ENCODE measurements at regions not wholly inside any gene's neighbourhood (a gene's known extent, or its start where the extent isn't known, plus 50 kb on each side); places are given as distances from the start of the nearest gene placed in this dataset.

DNA sequence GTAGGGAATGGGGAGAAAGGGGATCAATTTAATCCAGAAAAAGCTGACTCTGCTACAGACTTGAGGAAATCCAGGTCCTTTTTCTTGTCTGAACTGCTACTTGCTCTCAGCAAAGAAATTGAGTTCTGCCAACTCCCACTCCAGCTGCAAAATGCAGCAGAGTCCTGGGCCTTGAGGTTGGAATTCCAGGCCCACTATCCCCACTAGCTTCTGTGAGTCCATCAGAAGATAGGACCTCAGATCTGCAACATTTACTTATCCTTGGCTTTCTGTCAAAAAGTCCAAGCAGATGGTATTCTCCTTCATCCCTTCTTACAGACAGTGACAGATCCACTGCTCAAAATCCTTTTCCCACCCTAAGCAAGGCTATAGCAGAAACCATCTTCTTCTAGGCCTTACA is 219.2 kb downstream of the ARHGAP12 start:
- DNase-seq (ENCODE audit: low read depth in 2 of 2) = no peak

DNA sequence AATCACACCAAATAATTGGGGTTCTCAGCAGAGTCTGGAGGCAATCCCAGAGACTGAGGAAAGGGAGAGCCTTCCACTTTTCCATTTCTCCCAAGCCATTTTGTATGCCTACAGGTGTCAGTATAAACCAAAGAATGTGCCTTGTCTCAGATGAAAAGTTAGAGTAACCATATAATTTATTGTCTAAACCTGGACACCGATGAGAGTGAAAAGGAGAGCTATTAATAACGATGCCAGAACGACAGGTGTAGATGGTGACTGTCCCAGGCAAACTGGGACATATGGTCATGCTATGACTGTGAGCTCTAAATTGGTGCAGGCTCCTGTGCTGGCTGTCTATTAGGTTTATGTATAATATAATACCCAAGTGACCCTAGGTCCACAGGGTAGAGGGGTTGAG is 219.6 kb downstream of the ARHGAP12 start:
- DNase-seq (ENCODE audit: low read depth in 2 of 2) = no peak

DNA sequence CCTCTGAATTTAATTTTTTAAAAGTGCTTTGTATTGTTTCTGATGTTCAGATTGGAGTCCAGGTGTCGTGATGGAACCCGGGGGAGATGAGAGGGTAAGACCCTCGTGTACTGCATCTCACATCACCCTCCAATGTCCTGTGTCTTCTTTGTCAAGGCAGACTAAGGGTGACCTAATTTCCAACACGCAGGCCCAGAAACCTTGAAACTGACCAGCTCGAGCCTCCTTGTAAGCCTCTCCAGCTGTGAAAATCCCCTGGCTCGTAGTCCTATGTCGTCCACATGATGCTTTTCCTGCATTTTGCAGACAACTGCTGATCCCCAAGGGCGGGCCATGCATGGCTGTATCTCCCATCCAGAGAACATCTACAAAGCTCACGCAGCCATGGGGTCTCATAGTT is 220.2 kb downstream of the ARHGAP12 start:
- no peak for DNase-seq (ENCODE audit: low read depth in 2 of 2)

DNA sequence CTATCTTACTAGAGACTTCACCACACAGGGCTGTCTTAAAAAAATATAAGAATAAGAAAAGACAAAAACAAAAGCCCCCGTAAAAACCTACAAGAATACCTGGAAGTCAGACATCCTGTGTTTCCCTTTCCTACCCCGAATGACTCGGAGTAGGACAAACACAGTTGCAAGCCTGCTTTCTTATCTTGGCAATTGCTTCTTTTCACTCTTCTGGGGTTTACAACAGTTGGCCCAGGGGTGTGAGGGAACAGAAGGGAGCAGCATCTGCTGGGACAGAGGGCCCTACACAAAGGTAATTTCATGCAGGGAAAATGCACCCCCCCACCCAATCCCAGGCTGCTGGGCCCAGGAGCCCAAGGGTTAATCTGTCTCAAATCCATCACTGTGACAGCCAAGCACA is 220.6 kb downstream of the ARHGAP12 start:
- no peak for DNase-seq (ENCODE audit: low read depth in 2 of 2)

DNA sequence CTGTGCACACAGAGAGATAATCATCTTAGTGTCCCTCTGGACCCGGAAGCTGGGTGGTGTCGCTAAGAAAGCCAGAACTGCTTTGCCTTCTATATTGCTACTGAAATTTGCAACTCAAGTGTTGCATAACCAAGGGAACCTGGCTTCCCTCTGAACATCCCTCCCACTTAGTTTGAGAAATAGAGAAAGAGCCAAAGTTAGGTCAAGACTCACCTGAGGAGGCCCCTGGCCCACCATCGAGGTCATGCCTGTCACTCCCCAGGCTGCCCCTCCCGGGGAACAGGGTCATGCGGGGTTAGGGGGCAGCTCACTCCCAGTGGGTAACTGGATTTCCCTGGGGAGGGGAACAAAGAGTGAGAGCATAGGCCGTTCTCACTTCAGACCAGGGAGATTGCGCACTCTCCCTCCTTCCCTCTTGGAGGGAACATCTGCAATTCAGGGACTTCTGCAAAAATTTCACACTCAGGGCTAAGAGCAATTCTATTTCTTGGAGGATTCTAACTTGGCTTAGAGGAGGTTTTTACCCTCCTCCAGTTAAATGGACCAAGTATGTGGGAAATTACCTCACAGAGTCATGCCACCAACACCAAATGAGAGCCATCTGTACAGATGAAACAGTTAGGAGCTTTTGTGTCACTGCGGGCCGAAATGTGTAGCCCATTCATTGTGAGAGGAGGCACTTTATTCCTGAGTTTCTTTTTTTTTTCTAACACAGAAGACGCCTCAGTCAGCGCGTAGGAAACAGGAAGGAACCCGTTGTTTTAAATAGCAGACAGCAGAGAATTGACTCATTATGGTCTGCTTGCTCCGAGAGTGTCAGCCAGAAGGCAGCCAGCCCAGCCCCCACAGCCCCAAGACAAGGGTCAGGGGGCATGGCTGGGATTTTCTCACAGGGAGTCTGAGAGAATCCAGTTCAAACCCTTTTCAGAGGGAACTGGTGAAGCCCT is 221.3 kb downstream of the ARHGAP12 start:
- peak; percentile 34 to 50 for DNase-seq (ENCODE audit: low read depth in 2 of 2)

DNA sequence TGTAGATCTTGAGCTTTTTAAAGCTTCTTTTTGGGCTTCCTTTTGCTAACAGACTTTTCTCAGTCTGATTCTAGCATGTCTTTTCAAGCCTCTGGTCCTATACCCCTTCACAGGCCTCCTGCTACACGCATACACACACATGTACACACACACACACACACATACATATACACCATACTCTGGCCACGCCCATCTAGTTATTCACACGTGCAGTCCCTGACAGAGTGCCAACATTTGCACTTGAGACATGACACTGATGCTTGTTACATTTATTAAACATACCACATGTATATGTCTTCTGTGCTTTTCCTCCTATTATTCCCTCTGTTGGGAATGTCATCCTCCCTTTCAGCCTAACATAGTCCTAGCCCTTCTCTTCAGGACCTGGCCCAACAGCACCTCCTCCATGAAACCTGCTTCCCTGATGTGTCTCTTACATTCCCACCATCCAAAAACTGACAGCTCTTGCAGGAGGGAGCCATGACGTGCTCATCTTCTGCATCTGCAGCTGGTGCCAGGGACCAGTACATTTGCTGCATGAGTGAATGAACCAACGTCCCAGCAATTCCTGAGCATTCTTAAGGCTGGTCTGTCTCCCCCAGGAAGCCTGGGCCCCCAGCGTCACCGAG is 222.1 kb downstream of the ARHGAP12 start:
- no peak for DNase-seq (ENCODE audit: low read depth in 2 of 2)

DNA sequence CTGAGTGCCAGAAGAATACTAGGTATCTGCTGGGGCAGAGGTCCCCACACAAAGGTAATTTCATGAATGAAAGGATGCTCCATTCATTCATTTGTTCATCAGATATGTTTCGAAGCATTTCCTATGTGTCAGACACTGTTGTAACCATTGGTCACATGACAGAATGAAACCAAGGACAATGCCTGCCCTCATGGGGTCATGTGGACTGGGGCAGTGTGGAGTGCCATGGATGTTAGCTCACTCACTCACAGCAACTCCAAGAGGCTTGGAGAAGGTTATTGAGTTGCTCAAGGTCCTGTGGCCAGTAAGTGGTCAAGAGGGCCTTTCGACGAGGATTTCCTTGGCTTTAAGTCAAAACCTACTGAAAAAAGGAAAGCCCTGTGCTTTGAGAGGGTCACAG is 223.5 kb downstream of the ARHGAP12 start:
- no peak for DNase-seq (ENCODE audit: low read depth in 2 of 2)

DNA sequence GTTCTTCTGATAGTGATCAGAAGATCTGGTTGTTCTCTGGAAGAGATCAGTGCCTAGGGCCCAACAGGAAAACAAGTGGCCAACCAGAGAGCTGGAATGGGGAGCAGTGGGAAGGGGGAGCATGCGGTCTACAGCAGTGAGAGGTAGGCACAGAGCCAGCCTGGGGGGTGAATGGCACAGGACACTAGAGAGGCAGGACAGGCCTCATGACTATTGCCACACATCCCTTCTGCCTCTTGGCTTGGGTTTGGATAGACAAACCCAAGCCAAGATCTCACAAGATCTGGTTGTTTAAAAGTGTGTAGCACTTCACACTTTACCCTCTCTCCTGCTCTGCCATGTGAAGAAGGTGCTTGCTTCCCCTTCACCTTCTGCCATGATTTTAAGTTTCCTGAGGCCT is 224.4 kb downstream of the ARHGAP12 start:
- no peak for DNase-seq (ENCODE audit: low read depth in 2 of 2)

DNA sequence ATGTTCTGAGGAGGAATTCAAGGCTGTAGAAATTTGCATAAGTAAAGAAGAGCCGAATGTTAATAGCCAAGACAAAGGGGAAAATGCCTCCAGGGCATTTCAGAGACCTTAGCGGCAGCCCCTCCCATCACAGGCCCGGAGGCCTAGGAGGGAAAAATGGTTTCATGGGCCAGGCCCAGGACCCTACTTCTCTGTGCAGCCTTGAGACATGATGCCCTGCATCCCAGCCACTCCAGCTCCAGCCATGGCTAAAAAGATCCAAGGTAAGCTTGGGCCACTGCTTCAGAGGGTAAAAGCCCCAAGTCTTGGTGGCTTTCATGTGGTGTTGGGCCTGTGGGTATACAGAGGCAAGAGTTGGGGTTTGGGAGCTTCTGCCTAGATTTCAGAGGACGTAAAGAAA is 225.7 kb downstream of the ARHGAP12 start:
- no peak for DNase-seq (ENCODE audit: low read depth in 2 of 2)

DNA sequence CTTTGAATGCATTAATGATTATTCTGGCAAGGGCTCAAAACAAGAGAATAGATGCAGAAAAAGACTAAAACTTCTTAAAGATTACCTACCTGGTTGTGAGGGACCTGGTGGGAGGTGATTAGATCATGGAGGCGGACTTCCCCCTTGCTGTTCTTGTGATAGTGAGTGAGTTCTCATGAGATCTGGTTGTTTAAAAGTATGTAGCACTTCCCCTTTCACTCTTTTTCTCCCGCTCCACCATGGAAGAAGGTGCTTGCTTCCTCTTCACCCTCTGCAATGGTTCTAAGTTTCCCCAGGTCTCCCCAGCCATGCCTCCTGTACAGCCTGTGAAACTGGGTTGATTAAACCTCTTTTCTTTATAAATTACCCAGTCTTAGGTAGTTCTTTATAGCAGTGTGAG is 226.6 kb downstream of the ARHGAP12 start:
- no peak for DNase-seq (ENCODE audit: low read depth in 2 of 2)

DNA sequence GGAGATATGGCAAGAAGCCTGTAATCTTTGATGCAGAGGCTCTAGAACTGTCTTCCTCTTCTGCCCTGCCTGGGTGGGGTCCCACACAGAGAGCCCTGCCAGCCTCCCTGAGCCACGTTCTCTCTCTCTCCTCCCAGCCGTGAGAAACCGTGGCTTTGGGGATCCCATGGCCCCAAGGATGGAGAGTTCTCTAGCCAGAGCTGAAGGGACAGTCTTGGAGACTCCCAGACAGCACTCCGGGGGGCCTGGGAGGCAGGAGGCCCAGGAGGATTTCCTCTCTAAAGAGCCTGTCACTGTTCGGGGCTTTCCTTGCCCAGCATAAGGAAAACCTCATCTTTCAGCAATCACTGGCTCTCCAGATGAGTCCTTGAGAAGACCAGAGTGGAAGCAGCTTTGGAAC is 227.1 kb downstream of the ARHGAP12 start:
- no peak for DNase-seq (ENCODE audit: low read depth in 2 of 2)

DNA sequence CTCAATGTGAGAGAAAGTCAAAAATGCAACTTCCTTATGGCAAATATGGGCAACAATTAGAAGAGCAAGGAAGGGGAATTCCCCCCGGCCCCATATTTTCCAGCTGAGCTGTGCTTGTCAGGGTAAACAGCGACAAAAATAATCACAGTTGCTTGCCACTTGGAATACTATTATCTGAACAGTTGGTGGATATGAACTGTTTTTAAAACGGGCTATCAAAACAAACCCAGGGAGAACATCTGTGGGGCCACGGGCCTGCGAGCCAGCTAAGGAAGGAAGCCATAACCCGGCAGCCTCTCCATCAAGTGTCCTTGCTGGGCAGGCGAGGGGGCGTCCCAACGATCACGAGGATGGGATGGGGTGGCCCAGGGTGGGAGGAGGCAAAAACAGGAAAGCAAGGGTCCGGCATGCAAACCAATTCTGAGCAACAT is 228.4 kb downstream of the ARHGAP12 start:
- DNase-seq (ENCODE audit: low read depth in 2 of 2) = no peak

DNA sequence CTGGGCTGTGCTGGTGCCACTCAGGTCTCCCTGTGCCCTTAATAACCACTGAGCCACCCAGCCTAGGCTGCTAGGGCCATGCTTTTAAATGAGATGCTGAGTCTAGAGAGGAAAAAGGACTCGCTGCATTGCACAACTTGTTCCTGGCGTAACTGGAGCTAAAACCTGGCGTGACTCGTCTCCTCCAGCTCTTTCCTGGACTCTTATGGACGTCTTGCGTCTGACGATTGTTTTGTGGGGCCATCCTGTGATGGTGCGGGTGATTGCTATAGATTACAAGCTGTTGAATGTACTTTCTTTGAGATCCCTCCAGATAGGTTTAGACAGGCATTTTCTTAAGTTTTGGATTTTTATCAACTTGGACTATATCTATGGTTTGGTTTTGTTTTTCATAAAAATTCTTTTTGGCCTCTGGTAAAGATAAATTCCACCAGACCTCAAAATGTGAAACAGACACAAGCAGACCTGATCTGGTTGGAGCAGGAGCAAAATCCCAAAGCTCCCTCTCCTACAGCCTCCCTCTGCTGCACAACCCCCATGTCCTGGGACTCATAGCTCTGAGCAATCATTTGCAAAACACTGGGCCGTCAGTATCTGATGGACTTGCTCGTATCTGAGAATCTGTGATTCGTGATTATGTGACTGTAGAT is 230.3 kb downstream of the ARHGAP12 start:
- DNase-seq (ENCODE audit: low read depth in 2 of 2) = no peak

DNA sequence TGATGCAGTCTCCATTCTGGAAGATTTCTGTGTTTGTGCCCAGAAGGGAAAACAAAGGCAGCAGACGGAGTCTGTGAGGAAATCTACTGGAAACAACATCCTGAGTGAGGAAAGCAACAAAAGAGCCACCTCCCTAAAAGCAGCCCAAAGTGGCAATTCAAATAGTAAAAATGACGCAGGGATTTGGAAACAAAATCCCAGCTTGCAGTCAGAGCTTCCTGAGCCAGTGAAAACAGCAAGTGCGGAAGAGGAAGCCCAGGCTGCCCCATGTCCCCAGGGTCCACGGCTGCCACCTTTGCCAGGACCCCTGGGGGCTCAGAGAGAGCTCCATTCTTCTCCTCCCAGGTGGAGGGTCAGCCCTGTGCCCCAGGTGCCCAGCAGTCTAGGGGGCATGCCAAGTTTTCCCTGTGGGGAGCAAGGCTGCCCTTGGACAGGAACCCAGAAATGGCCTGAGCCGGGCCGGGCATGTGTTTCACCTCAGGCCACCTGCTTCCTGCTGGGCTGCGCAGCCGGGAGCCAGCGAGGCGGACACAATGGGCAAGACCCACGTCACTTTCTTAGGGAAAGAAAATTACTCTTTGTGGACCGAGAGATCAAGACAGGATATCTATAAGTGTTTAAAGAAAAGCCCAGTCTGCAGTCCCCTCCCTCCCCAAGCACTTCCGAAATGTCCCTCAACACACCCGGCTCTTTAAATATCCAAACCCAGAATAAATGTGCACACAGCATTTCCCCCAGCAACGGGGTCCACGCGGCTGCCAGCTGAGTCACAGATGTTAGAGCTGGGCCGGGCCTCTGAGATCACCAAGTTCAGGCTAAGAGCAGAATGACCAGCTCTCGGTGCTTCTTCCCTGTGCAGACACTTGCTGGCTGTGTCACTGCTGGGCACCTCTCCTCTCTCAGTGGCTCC is 231.1 kb downstream of the ARHGAP12 start:
- DNase-seq (ENCODE audit: low read depth in 2 of 2) = no peak

DNA sequence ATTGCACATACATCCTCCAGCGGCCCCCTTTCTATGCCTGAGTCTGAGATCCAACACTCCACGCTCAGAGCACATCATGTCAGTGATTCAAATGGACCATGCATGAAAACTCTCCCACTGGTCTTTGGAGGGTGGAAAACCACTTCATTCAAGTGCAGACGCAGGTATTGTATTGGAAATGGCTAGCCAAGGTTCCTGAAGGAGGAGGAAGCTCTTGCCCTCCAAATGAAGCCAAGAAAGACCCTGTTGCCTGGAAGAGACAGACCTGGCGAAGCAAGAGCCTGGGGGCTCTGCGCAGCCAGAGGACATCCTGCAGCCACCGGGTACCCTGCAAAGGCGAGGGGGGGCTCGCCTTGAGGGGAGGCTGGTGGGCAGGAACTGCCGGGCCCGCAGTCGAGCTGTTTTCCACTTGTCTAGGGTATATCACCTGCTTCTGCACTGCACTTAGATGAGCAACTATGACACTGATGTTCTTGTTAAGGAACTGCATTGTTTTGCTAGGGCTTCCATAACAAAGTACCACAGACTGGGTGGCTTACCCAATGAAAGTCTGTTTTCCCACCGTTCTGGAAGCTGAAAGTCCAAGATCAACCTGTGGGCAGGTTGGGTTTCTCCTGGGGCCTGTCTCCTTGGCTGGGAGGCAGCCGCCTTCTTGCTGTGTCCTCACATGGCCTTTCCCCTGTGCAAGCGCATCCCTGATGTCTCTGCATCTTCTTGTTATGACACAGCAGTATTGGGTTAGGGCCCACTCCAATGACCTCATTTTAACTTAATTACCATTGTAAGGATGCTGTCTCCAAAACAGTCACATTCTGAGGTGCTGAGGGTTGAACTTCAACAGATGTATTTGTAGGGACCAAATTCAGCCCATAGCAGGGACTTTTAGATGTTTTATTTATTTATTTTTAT is 233.4 kb downstream of the ARHGAP12 start:
- no peak for DNase-seq (ENCODE audit: low read depth in 2 of 2)

DNA sequence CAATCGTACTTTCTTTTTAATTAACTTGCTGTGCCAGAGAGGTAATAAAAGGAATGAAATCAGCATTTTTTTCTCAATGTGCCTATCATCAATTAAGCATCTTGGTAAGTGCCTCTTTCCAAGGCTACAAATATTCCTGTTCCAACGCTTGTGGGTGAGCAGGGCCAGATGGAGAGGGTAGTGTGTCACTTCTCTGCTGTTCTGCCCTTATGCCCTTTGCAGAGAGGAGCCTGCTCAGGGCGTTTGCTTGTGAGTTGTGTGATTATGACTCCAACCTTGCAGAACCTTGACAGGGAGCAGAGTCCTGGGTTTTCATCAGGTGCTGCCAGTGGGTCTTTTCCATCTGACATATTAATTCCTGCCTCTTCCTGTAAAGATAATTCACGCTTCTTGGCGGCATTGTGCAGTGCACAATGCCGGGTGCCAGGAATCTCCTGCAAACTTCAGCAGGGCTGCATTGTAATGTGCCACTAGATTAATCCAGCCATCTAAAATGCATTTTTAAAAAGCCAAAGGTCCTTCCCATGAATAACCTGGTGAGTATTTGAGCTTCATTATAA is 234.4 kb downstream of the ARHGAP12 start:
- DNase-seq (ENCODE audit: low read depth in 2 of 2) = no peak

DNA sequence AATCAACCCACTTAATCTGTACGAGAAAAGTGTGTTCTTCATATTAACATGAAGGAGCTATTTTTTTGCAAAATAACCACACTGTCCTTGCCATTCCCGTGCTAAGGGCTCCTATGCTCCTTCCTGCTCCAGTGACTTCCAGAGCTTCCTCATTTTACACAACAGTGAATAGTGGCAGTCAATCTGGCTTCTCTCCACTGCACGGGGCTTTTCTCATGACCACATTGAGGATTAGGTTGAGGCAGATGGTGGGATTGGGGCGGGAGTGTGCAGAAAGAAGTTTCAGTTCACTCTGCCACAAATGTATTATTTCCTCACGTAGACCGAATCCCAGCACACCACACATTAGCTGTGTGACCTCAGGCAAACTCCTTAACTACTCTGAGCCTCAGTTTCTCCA is 235.1 kb downstream of the ARHGAP12 start:
- no peak for DNase-seq (ENCODE audit: low read depth in 2 of 2)

DNA sequence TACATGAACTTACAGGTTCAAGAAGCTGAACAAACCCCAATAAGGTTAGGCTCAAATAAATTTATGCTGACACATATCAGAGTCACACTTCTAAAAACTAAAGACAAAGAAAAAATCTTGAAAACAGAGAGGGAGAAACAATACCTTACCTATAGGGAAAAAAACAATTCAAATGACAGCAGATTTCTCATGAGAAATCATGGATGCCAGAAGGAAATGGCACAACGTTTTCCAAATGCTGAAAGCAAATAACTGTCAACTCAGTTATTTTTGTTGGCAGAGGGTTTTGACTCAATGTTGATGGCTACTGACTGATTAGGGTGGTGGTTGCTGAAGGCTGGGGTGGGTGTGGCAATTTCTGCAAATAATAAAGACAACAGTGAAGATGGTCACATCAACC is 239.4 kb downstream of the ARHGAP12 start:
- no peak for DNase-seq (ENCODE audit: low read depth in 2 of 2)

DNA sequence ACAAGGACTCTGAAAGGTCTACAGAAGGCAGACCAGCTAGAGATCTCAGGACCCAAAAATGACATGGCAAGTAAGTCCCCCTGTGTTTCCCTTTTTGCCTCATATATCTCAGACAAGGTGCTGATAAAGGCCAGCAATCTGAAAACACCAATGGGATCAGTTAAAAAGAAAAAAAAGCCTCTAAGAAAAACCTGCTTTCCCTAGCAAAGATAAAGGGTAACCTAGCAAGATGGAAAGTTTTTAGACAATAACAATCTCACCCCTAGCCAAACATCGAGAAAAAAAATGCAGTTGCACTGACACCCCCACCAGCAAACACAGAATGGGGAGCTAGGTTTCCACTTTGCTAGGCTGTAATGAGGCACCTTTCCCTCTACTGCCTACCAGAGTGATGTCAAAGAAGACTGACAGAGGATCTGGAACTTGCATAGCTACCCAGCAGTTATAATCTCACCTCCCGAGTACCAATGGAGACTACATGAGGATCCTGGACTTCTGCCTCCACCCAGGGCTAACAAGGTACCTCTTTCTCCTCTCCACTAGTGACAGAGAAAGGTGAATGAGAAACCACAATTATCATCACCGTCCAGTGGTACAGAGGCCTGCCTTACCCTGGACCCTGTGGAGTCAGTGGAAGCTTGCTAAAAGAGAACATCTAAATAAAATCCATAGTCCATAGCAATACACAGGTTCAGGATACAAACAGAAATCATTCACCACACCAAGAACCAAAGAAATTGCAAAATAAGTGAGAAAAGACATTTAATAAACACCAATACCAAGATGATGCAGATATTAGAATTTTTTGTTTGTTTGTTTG is 240.8 kb downstream of the ARHGAP12 start:
- no peak for DNase-seq (ENCODE audit: low read depth in 2 of 2)
